Left ventricle myocardium inferior (tissue), 1 donor: ENCODE measurements at regions not wholly inside any gene's neighbourhood (a gene's known extent, or its start where the extent isn't known, plus 50 kb on each side); places are given as distances from the start of the nearest gene placed in this dataset.

Experiments
- DNase-seq: peaks from one replicate; pipeline ENCODE4 v3.0.0-alpha.2; 2020
- H3K27ac ChIP-seq: fragments of 200-600 bp; replicated peaks from 2 replicates; pipeline ENCODE4 v1.8.0; 2021
- H3K27me3 ChIP-seq: fragments of 200-600 bp; 2 replicates; pipeline ENCODE4 v1.8.0; 2021; ENCODE audit warnings: low read depth
- H3K36me3 ChIP-seq: fragments of 200-600 bp; 2 replicates; pipeline ENCODE4 v1.8.0; 2021
- H3K4me1 ChIP-seq: fragments of 200-600 bp; 2 replicates; pipeline ENCODE4 v1.8.0; 2021
- H3K4me3 ChIP-seq: fragments of 200-600 bp; 2 replicates; pipeline ENCODE4 v1.8.0; 2021; ENCODE audit warnings: mild to moderate bottlenecking, moderate library complexity
- H3K9me3 ChIP-seq: fragments of 200-600 bp; replicated peaks from 2 replicates; pipeline ENCODE4 v1.8.0; 2021
- intact Hi-C: fragments of 100-400 bp; cut with micrococcal nuclease; formaldehyde crosslinking; loops from one replicate; pipeline ENCODE4 v1.11.0; 2022
- TF ChIP-seq, protein P1 (sequence below): fragments of 200-600 bp; IDR thresholded peaks from 2 replicates; pipeline ENCODE4 v1.8.0; 2021; ENCODE audit warnings: antibody characterized with exemption, mild to moderate bottlenecking, borderline replicate concordance
- donor health status: DM: no; HTN: yes; CAD: no; lungs with severe emphysema.

- H3K4me1 ChIP-seq: no peaks in the 10 kb centered on the region
- H3K4me3 ChIP-seq: peak overlapping the region; percentile 13
- H3K9me3 ChIP-seq: no peaks in the 10 kb centered on the region
- TF ChIP-seq, protein P1, sequence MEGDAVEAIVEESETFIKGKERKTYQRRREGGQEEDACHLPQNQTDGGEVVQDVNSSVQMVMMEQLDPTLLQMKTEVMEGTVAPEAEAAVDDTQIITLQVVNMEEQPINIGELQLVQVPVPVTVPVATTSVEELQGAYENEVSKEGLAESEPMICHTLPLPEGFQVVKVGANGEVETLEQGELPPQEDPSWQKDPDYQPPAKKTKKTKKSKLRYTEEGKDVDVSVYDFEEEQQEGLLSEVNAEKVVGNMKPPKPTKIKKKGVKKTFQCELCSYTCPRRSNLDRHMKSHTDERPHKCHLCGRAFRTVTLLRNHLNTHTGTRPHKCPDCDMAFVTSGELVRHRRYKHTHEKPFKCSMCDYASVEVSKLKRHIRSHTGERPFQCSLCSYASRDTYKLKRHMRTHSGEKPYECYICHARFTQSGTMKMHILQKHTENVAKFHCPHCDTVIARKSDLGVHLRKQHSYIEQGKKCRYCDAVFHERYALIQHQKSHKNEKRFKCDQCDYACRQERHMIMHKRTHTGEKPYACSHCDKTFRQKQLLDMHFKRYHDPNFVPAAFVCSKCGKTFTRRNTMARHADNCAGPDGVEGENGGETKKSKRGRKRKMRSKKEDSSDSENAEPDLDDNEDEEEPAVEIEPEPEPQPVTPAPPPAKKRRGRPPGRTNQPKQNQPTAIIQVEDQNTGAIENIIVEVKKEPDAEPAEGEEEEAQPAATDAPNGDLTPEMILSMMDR: no peak
- intact Hi-C loops: no loop called here
- no peaks in the 10 kb centered on the region for H3K36me3 ChIP-seq
- peaks cover 22% of the 10 kb centered on the region for H3K27me3 ChIP-seq
- no peak for DNase-seq
- H3K27ac ChIP-seq: no peak overlapping the region
Measured at GRCh38 chr13:99103536-99103935, 97.1 kb upstream of the UBAC2 start.

GRCh38 chr13:99104396-99104795, 96.3 kb upstream of the UBAC2 start:
- TF ChIP-seq, protein P1: no peak
- Histone ChIP-seq H3K36me3 (no peaks in the 10 kb centered on the region), H3K4me3 (no peak overlapping the region), H3K9me3 (no peaks in the 10 kb centered on the region), H3K4me1 (no peaks in the 10 kb centered on the region), H3K27ac (no peak overlapping the region), H3K27me3 (peaks cover 22% of the 10 kb centered on the region)
- intact Hi-C loops: no loop called here
- no peak for DNase-seq

DNA sequence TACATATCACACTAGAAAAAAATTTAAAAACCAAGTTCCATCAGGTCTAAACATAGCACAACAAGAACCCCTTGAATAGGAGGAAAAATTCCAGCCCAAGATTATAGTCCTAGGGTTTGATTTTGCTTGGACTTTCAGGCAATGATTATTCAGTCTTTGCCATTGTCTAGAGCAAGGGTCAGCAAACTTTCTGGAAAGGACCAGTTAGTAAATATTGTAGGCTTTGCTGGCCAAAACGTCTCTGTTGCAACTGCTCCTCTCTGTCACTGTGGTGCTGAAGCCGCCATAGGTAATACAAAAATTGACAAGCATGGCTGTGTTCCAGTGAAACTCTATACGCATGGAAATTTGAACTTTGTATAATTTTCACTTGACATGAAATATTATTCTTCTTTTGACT, 95.5 kb upstream of the UBAC2 start:
- DNase-seq: no peak
- H3K4me3 ChIP-seq: no peak overlapping the region
- no peaks in the 10 kb centered on the region for H3K9me3 ChIP-seq
- H3K27ac ChIP-seq: no peak overlapping the region
- TF ChIP-seq, protein P1: no peak
- no peaks in the 10 kb centered on the region for H3K36me3 ChIP-seq
- H3K27me3 ChIP-seq: peaks cover 22% of the 10 kb centered on the region
- no peaks in the 10 kb centered on the region for H3K4me1 ChIP-seq
- intact Hi-C loops: no loop called here

DNA sequence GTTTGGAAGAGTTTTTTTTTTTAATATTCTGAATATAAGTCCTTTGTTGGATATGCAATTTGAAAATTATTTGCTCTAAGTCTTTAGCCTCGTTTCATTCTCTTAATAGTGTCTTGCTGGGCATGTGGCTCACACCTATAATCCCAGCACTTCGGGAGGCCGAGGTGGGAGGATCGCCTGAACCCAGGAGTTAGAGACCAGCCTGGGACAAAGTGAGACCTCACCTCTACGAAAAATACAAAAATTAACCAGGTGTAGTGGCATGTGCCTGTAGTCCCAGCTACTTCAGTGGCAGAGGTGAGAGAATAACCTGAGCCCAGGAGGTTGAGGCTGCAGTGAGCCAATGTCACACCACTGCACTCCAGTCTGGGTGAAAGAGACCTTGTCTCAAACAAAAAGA, 87.3 kb upstream of the UBAC2 start:
- TF ChIP-seq, protein P1: no peak
- no peak for DNase-seq
- Histone ChIP-seq H3K36me3 (no peaks in the 10 kb centered on the region), H3K27me3 (no peaks in the 10 kb centered on the region), H3K4me3 (no peak overlapping the region), H3K27ac (no peak overlapping the region), H3K4me1 (no peaks in the 10 kb centered on the region), H3K9me3 (no peaks in the 10 kb centered on the region)
- intact Hi-C loops: no loop called here

DNA sequence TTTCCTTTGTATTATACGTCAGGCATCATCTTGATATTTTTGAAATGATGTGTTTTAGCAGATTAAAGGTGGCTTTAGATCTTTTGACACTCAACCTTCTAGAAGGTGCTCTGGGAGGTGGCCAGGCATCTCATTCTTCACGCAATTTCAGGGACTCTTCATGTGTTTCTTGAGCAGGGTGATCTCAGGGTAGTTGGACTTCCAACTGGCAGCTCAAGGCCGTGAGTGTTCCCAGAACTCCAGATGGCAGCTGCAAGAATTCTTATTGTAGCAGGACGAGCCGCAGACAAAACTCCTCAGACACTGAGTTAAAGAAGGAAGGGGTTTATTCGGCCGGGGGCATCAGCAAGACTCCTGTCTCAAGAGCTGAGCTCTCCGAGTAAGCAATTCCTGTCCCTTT, 82.5 kb upstream of the UBAC2 start:
- Histone ChIP-seq H3K4me1 (no peaks in the 10 kb centered on the region), H3K9me3 (no peaks in the 10 kb centered on the region), H3K27me3 (peaks cover 10% of the 10 kb centered on the region), H3K4me3 (no peak overlapping the region), H3K27ac (no peak overlapping the region), H3K36me3 (no peaks in the 10 kb centered on the region)
- no peak for DNase-seq
- intact Hi-C loops: no loop called here
- TF ChIP-seq, protein P1: no peak

DNA sequence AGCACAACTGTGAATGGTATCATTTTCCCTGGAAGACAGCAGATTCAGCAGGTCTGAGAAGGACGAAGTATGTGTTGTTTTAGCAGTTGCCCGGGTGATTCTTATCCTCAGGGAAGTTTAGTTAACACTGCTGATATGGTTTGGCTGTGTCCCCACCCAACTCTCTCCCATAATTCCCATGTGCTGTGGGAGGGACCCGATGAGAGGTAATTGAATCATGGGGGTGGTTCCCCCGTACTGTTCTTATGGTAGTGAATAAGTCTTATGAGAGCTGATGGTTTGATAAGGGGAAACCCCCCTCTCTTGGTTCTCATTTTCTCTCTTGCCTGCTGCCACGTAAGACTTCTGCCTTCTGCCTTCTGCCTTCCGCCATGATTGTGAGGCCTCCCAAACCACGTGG, 81.0 kb upstream of the UBAC2 start:
- Histone ChIP-seq H3K9me3 (no peaks in the 10 kb centered on the region), H3K36me3 (no peaks in the 10 kb centered on the region), H3K4me1 (no peaks in the 10 kb centered on the region), H3K27me3 (peaks cover 20% of the 10 kb centered on the region), H3K27ac (no peak overlapping the region), H3K4me3 (no peak overlapping the region)
- intact Hi-C loops: no loop called here
- TF ChIP-seq, protein P1: no peak
- no peak for DNase-seq
